HuH-7 (cell line): ENCODE measurements at regions not wholly inside any gene's neighbourhood (a gene's known extent, or its start where the extent isn't known, plus 50 kb on each side); places are given as distances from the start of the nearest gene placed in this dataset.

Source experiments
- DNase-seq: peaks from one replicate; pipeline ENCODE4 v3.0.0; 2011; ENCODE audit warnings: low spot score

GRCh38 chr12:38969706-38970105, 64.3 kb upstream of the CPNE8 start:
- no peak for DNase-seq

- DNase-seq: no peak
Measured at GRCh38 chr12:38961683-38962082, 56.3 kb upstream of the CPNE8 start.

GRCh38 chr12:38961012-38961411, 55.6 kb upstream of the CPNE8 start:
- DNase-seq: no peak

- no peak for DNase-seq
Measured at GRCh38 chr12:38956337-38956736, 50.9 kb upstream of the CPNE8 start.
